ENCODE measurements at regions not wholly inside any gene's neighbourhood (a gene's known extent, or its start where the extent isn't known, plus 50 kb on each side); places are given as distances from the start of the nearest gene placed in this dataset.

DNA sequence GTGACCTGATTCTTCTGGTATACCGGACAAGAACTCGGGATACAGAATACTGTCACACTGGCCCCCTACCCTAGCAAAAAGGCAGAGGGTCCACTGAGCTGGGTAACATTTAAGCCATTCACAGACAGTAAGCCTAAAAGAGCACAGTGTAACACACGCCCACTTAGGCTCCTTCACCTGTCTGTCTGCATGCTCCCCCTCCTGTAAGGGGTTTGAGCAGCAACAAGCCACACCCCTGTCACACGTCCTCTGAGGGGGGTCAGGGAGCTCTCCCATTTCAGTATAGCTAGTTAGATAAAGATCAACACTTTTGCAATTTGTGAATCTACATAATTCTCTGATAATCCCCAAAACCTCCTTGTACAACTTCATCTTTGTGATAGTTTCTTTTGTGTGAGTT, 586.3 kb upstream of the LMCD1 start:
- DNase-seq: no peak

DNA sequence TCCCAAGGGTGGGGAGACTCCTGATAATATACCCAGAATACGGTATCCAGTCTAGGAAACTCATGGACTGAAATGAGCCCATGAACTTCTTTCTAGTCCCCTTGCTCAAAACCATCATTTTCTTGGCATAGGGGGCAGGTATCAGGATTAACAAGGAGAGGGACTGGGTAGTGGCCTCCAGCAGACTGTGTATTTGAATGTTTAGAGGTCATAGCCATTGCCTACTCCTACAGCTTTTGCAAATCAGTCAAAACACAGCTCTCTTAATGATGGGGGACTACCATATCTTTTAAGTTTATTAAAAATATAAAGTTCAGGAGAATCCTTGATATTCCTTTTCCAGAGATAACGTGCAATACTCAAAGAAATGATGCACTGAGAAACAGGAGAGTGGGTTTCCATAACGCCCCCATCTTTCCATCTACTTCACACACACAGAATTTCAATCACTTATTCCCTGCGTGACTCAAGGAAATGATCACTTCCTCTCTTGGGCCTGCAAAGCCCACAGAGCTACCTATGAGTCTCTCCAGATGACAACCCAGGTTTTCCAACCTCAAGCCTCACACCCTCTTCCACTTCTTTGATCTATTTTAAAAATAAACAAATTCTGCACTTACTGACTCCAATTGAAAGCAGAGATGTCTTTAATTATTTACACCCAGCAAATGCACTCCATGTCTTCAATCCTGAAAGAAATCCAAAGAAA, 584.0 kb upstream of the LMCD1 start:
- DNase-seq: no peak

DNA sequence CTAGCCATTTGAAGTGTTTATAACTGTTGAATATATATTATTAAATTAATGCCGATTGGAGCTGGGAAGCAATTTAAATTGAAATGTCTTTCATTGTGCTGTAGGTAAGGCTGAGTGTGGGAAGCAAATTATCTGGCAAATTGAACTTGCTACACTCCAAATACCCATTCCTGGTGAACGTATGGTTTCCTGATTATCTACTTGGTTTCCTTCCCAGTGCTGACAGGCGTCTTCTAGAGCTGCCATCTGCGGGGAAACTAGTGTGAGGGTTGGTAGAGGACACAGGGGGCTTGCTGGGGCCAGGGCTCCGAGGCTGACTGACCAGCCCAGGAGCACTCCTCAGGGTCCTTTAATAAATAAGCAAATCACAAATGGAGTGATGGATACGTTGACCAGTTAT, 581.4 kb upstream of the LMCD1 start:
- no peak for DNase-seq

DNA sequence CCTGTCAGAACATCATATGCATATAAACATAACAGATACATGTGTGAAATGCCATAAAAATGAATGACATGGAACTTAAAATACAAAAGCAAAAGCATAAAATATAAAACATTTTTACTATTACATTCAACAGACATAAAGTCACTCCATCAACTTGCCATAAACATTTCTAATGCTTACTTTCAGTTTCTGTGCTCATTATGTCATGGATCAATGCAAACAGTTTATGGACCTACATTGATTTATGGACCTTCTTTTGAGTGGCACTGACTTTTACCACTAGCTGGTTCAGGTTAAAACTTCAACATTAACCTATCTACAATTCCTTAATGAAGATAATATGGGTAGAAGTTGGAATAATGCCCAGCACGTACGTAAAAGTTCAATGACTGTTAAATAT, 577.4 kb upstream of the LMCD1 start:
- DNase-seq: no peak

DNA sequence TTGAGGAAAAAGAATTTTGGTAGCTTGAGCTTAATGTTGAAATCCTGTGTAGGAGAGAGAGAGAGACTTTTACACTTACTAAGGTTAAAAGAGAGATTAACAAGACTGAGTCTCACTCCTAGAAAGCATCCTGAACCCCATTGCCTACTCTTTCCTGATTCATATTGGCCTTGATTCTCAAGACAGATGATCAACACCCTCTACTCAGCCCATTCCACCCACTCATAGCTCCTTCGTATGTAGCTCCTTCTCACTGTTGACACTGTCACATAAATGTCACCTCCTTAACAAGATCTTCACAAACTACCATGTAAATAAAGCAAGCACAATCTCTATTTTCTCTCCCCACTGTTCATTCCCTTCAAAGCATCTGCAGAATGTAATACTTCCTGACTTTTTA, 574.6 kb upstream of the LMCD1 start:
- no peak for DNase-seq

DNA sequence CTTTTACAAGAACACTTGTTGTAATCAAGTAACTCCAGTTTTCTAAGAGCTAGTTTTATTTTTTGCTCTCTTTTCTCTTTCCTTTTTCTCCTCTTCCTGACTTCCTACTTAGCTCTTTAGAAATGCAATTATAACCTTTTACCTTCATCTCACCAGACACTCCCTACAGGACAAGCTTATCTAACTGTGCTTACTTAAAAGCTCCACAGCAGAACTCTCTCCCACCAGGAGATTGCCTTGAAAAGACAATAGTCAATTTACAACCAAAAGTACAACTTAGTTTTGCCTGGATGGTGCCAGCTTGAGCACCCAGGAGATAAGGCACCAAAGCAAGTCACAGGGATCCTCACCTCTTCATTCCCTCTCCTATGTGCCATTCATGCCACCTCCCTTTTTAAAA, 573.8 kb upstream of the LMCD1 start:
- no peak for DNase-seq

DNA sequence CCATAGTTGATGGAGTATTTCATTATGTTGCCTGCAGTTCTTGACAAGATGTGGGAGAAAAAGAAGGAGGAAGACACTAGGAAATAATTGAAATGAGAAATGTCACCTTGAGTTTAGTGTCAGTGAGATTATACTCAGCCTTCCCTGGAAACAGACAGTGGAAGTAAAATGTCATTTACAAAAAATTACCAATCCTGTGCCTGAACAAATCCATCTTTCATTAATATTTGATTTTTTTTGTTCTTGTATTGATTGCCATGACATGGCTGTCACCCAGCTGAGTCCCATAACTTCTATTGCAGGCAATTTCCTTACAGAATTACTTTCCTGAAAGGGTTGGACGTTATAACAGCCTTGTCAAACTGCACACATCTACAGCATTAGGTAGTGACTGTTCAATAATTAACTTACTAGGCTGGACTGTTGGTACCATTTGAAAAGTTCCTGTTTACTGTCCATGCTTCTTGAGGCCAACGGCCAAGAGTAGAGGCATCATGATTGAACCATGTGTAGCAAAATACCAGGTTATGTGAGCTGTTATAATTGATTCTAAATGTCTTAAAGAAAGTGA, 572.2 kb upstream of the LMCD1 start:
- no peak for DNase-seq

DNA sequence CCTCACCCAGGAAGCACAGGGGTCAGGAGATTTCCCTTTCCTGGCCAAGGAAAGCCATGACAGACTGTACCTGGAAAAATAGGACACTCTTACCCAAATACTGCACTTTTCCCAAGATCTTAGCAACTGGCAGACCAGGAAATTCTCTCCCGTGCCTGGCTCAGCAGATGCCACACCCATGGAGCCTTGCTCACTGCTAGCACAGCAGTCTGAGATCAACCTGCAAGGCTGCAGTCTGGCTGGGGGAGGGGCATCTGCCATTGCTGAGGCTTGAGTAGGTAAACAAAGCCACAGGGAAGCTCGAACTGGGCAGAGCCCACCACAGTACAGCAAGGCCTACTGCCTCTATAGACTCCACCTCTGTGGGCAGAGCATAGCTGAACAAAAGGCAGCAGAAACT, 567.3 kb upstream of the LMCD1 start:
- DNase-seq: no peak

DNA sequence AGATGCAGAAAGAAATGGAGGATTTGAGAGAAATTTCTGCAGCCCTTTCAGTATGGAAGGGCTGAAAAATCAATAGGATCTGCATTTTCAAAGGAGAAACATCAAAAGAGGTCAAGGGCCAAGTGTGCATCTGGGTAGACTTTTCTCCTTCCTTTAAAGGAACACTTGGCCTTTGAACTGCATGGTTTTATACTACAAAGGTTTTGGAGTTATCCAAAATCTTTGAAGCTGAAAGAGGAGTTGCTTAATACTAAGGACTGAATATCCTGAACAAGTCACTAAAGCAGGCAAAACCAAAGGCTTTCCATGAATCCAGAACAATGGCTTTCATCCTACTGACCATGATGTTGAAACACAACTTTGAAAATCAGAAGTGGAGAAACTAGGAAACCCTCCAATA, 553.7 kb upstream of the LMCD1 start:
- no peak for DNase-seq

DNA sequence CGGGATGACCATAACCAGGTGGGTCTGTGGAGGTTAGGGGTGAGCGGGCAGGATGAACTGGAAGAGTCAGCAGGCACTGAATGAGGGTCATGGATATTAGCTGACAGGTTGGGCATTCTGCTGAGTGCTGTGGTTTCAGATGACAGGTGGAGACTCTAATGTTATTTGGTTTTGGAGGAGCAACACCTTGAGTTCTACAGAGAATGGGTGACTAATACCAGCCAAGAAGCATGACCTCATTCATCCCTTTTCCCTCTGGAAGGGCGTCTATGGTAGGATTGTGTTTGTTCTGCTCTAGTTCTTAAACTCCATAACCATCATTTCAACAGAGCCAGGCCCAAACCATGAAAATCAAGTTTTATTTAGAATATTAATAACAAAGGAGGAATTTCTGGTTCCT, 550.7 kb upstream of the LMCD1 start:
- DNase-seq: no peak

DNA sequence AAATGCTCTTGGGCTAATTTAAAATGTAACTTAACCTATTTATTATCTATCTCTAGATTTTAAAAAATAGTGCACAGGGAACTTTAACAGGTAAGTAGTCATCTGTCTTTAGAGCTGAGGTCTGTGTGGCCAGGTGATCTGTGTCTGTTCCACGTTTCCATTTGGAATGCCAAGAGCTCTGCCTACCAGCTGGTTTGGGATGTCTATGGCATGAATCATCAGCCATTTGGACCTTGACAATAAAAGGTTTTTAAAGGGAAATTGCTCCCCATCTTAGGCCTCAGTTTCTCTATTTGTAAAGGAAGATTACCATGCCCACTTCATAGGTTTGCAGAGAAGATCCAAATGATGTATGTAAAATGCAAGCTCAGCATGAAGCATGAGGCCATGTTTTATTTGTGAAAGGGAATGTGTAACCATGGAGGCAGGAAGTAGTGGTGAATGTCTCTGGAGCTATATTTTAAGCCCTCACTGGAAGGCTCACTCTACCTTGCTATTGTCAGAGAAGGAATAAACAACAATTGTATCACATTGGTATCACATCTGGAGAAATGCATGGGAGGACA, 548.1 kb upstream of the LMCD1 start:
- no peak for DNase-seq

DNA sequence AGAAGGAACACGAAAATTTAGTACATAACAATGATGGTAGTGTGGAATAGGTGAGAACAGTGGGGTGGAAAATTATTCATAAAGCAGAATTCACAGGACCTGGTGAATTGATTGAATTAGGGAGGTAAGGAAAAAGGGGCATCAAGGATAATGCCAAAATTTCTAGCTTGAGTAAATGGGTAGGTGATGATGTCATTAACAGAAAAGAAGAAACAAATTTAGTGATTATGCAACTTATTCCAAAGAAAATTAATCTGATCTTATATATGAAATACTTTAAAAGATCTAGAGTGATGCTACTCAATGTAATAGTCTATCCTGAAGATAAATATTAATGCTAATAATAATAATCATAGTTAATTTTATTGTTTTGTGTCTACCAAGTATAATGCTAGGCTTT, 544.6 kb upstream of the LMCD1 start:
- DNase-seq: no peak

DNA sequence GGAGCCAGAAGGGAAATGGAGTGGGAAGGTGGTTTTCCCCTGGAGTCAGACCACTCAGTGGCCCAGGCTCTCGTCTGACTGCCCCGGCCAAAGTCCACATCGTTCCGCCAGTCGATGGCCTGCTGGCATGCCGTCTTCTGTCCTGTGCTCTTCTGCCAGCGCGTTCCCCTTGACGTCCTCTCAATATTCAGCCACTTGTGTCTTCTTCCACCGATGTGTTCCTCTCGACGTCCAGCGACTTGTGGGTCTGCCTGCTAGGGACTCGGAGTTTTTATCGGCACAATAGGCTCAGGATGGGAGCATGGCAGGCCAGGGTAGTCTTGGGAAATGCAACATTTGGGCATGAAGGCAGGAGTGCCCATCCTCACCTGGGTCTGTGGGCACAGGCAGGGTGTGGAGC, 542.5 kb upstream of the LMCD1 start:
- no peak for DNase-seq

DNA sequence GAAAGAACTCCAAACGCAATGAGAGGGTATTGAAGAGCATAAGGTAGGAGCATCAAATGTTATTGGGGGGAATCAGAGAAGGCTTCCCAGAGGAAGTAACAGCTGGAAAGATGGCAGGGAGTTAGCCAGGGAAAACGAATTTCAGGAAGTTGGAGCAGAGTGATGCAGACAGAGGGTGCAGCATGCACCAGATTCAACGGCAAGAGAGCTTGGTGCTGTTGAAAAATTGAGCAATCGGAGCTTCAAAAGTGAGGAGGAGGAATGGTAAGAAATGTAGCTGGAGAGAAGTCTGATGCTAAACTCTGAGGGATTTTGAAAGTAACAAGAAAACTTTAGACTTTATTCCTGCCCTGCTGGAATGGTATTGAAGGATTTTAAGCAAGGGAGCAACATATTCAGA, 541.0 kb upstream of the LMCD1 start:
- no peak for DNase-seq

DNA sequence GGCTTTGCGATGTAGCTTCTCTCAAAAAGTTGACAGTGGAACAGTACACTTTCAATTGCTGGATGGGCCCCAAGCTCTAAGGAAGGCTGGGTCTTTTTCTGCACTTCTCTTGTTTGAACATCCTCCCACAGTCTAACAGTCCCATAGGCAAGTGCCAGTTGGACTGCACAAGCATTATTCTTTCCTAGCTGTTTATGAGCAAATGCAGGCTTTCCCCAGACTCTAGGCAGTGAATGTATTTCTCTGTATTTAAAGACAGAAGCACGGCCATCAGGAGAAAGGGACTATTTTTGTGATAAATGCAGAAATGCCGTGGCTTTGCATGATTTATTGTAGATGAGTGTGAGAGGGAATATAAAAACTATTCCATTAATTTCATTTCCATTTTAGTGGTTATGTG, 539.3 kb upstream of the LMCD1 start:
- no peak for DNase-seq

DNA sequence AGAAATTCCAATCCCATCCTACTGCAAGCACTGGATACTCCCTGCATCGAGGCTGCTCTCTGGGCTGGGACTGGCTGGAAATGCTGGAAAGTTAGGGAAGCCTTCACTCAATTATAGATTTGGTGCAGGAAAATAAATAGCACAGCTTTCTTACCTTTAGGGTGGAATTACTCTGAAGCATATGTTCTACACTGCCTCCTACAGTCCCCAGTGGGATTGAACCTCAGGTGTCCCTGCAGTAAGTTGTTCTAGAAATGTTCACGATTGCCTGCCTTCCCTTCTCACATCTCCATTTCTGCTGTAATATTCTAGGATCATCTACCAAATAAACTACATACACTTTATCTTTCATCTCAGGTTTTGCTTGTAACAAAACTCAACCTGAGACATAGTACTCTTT, 536.7 kb upstream of the LMCD1 start:
- no peak for DNase-seq

DNA sequence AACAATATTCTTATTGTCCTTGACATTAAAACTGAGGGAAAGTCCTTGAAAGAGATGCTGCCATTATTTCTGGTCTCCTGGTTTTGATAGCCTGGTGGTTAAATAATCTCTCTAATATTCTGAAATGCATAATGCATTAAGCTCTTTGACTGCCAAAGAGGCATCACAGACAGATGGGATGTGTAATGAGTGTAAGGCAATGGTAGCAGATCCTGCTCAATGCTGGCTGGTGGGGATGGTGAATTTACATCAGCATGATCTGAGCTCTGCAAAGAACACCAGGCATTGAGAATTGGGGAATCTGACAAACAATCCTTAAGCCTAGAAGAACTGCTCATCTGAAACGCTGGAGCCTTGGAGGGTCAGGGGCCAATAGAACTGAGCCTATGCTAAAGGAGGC, 528.6 kb upstream of the LMCD1 start:
- DNase-seq: no peak

DNA sequence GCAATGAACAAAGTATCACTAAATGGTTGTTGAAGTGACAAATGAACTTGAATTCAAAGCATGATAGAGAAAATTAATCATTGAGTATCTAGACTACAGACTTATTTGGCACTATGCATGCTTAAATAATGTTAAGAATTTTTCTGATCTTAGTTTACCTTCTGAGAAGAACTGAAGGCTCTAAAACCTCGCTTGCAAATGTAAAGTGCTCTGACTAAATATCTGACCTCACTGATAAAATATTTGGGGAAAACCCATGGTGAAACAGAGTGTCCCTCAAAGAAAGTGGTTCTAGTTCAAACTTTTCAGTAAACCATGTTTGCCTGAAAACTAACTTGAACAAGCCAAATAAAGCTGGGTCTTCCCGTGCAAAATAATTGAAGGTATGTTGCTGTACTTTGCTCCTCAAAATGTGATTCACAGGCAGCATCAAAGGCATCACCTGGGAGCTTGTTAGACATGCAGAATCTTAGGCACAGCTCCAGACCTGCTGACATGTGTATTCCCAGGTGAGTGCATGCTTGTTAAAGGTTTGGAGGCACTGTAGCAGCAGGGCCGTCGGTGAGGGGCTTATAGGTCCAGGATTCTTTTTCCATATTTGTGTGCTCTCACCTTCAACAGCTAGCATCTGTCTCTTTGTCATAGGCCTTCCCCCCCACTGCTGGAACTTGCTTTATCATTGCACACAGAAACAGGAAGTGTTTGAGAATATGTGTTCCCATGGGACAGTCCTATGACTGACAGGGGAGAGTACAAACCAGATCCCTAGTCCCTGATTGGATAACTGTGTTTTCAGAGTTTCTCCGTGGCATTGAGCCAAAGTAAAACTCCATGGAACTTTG, 524.2 kb upstream of the LMCD1 start:
- DNase-seq: no peak

DNA sequence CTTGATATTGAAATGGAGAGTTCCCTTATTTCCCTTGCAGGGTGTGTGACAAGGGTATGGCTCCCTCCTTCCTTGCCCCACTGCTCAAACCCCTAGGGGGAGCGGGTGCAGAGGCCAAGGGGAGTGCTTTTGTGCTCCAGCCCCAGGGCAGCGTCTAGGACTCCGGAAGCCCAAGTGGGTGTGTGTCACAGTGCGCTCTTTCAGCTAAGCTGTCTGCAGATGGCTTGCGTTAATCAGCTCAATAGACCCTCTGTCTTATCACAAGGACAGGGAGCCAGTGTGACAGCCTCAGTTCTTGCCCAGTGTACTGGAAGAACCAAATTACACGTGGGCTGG, 523.6 kb upstream of the LMCD1 start:
- no peak for DNase-seq

DNA sequence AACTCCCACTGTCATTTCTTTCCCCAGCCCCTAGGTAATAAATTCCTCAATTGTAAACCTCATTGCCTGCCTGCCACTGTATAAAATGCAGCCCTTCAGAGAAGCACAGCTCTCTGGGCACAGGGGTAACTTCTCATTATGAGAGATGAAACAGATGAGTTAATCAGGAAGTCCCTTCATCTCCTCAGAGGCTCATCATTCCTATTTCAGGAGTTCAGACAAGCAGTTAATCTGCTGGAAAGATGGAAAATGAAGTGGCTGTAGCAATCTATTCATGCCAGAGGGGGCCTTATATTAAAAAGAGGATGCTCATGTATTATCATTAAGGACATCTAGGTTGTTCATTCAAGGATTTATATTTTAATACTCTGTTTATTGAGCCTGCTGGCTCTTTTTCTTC, 519.5 kb upstream of the LMCD1 start:
- no peak for DNase-seq

DNA sequence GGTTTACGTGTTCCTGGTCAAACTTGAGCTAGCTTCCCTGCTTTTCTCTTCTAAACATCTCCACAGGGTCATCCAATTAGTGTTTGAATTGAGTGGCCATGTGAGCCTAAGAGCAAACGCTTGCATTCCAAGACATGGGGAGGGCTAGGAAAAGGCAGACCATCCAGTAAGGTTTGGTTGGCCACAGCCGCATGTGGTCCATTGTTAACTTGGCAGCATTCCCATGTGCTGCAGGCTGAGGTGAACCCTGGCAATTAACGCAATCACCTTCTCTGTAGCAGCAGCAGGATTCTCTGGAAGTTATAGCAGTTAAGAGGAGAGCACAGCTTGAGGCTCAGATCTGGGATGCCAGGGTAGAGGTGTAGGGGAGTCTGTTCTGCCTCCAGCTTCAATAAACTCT, 502.2 kb upstream of the LMCD1 start:
- no peak for DNase-seq

DNA sequence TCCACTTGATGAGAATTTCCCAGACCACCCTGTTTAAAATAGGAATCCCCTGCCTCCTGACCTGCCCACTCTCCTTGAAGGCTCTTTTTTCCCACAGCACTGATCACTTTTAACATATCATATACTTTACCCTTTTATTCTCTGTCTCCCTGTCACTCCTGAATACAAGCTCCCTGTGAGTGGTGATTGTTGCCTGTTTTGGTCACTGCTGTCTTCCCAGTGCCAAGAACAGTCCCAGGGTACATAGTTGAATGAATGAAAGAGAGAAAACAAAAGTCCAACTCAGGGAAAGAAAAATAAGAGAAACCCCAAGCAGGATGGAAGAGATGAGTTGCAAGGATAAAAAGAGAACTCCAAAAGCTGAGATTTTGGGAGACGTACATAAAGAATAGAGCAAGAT, 500.3 kb upstream of the LMCD1 start:
- no peak for DNase-seq

DNA sequence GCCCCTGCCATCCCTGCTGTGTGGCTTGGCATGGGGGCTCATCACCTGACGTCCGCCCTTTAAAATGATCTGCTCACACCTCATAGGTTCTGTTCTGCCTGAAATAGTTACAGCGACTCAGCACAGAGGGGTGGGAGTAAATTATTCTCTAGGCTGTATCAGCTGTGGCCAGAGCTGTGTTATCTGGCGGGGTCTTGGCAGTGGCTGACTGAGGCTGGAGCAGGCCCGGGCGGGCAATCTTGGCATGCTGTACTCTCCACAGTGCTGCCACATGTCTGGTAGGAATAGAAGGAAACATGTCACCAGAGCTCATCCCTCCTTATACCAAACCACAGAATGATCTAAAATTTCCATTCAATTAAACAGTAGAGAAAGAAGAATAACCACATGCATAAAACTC, 499.9 kb upstream of the LMCD1 start:
- DNase-seq: no peak

DNA sequence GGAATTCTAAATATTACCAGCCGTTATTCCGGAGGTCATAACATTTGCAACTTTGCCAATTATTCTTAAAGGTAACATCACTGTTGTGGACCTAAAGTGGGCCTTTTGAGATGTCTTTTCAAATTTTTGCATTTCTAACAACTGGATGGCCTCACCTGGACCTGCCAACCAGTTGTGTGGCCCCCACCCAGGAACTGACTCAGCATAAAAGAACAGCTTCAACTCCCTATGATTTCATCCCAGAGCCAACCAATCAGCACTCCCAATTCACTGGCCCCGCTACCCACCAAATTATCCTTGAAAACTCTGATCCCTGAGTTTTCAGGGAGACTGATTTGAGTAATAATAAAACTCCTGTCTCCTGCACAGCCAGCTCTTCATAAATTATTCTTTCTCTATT, 489.7 kb upstream of the LMCD1 start:
- DNase-seq: no peak

All from CD4-positive, alpha-beta T cell treated with Interleukin-17A for 1 hour (primary cell).